HFF-Myc (cell line): ENCODE measurements at regions not wholly inside any gene's neighbourhood (a gene's known extent, or its start where the extent isn't known, plus 50 kb on each side); places are given as distances from the start of the nearest gene placed in this dataset.
"Not testable (repeated sequence)": the region's sequence is repeated elsewhere in the genome, so short reads cannot be mapped to it uniquely, and the experiment has no call there.

Experiments
- DNase-seq: peaks from one replicate; pipeline ENCODE4 v3.0.0-alpha.2; 2011; ENCODE audit warnings: low read depth; ENCODE audit errors: extremely low read depth
- H3K4me3 ChIP-seq: replicated peaks from 2 replicates; pipeline ENCODE4 v1.5.1; 2011; ENCODE audit warnings: low read depth, mild to moderate bottlenecking, control low read depth, low read length
- CTCF ChIP-seq: IDR thresholded peaks from 2 replicates; pipeline ENCODE4 v1.5.1; 2012; ENCODE audit warnings: mild to moderate bottlenecking, low read depth, low read length, control low read depth; ENCODE audit errors: missing control alignments

- peak; percentile 89 for TF ChIP-seq CTCF
- DNase-seq: no peak
- H3K4me3 ChIP-seq: no peak overlapping the region
Observed at GRCh38 chr10:84008878-84009277, 130.4 kb upstream of the GHITM start.

GRCh38 chr10:84012431-84012830 lies 126.9 kb upstream of the GHITM start:
- TF ChIP-seq CTCF: no peak
- no peak for DNase-seq
- H3K4me3 ChIP-seq: no peak overlapping the region

GRCh38 chr10:84012831-84013458 lies 126.4 kb upstream of the GHITM start:
- H3K4me3 ChIP-seq: no peak overlapping the region
- no peak for DNase-seq
- TF ChIP-seq CTCF: no peak

- no peak overlapping the region for H3K4me3 ChIP-seq
- no peak for DNase-seq
- no peak for TF ChIP-seq CTCF
Observed at GRCh38 chr10:84015877-84016595, 123.3 kb upstream of the GHITM start.

- no peak for TF ChIP-seq CTCF
- H3K4me3 ChIP-seq: no peak overlapping the region
- no peak for DNase-seq
Observed at GRCh38 chr10:84018826-84019225, 120.5 kb upstream of the GHITM start.

- H3K4me3 ChIP-seq, DNase-seq: not testable (repeated sequence)
Observed at GRCh38 chr10:84019854-84020458, 119.4 kb upstream of the GHITM start.

- no peak for DNase-seq
- peak; percentile 82 for TF ChIP-seq CTCF
- no peak overlapping the region for H3K4me3 ChIP-seq
Observed at GRCh38 chr10:84026821-84027257, 112.5 kb upstream of the GHITM start.
